Mucosa of descending colon (tissue), 3 donors: ENCODE measurements at regions not wholly inside any gene's neighbourhood (a gene's known extent, or its start where the extent isn't known, plus 50 kb on each side); places are given as distances from the start of the nearest gene placed in this dataset.

ENCODE experiments used
- ATAC-seq: fragments of 200-7000 bp; cut with Tn5 transposase; one replicate; pipeline ENCODE4 v1.9.1; 2020; ENCODE audit warnings: mild to moderate bottlenecking, moderate library complexity
- DNase-seq, 3 donors: peaks; one replicate each; pipeline ENCODE4 v3.0.0-alpha.2; 2020
- H3K36me3 ChIP-seq: fragments of 200-600 bp; one replicate; pipeline ENCODE4 v1.8.0; 2021; ENCODE audit warnings: low read depth, mild to moderate bottlenecking
- H3K4me1 ChIP-seq: fragments of 200-600 bp; one replicate; pipeline ENCODE4 v1.8.0; 2021; ENCODE audit warnings: low read depth, mild to moderate bottlenecking
- H3K4me3 ChIP-seq: fragments of 200-600 bp; one replicate; pipeline ENCODE4 v1.8.0; 2021; ENCODE audit warnings: mild to moderate bottlenecking
- H3K9me3 ChIP-seq: fragments of 200-600 bp; one replicate; pipeline ENCODE4 v1.8.0; 2021; ENCODE audit warnings: mild to moderate bottlenecking
- intact Hi-C, 2 donors: fragments of 100-400 bp; cut with DNase I in 1 of 2; cut with micrococcal nuclease in 1 of 2; formaldehyde crosslinking; loops; one replicate each; pipeline versions ENCODE4 v1.11.0 to v1.11.1; 2022; cut with DNase I, micrococcal nuclease
- TF ChIP-seq, protein P1 (sequence below): fragments of 200-600 bp; IDR thresholded peaks from one replicate; pipeline ENCODE4 v1.8.0; 2022; ENCODE audit warnings: antibody characterized with exemption, mild to moderate bottlenecking
- donor health status: DM: no; HTN: no; CAD: no; lungs with moderate emphysema.
- donor health status: DM: no; HTN: no; CAD: no.
- donor health status: DM: no; HTN: yes; CAD: no.

DNA sequence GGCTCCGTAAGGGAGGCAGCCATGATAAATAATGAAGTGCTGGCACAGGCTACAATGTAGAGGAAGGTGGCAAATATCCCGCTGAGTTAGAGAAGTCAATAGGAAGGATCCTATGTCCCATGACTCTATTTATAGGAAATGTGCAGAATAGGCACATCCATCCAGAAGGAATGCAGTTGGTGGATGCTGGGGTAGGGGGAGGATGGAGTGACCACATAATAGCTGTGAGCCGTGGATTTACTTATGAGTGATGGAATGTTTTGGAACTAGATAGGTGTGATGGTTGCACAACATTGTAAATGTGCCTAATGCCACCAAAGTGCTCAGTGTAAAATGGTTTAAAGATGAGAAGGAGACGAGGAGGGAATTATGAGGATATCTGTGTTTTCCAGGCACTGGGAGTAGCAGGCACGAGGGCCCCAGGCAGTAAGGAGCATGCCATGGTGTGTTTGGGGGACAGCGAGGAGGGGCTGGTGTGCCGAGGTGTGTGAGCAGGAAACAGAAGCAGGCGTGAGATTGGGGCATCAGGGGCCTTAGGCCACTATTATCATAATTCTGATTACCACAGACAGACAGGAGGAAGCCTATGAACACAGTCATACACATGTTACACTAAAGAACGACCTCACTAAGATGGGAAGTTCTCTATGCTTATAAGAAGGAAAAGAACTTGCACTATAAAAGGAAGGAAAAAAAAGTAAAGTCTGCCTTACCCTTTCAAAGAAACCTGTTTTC is 837.3 kb upstream of the TMEM132C start:
- Histone ChIP-seq H3K36me3 (no peaks in the 10 kb centered on the region), H3K4me3 (no peak overlapping the region), H3K4me1 (no peaks in the 10 kb centered on the region), H3K9me3 (no peaks in the 10 kb centered on the region)
- intact Hi-C loops: no loop called here
- ATAC-seq (no peak), DNase-seq (no peak)
- TF ChIP-seq, protein P1, sequence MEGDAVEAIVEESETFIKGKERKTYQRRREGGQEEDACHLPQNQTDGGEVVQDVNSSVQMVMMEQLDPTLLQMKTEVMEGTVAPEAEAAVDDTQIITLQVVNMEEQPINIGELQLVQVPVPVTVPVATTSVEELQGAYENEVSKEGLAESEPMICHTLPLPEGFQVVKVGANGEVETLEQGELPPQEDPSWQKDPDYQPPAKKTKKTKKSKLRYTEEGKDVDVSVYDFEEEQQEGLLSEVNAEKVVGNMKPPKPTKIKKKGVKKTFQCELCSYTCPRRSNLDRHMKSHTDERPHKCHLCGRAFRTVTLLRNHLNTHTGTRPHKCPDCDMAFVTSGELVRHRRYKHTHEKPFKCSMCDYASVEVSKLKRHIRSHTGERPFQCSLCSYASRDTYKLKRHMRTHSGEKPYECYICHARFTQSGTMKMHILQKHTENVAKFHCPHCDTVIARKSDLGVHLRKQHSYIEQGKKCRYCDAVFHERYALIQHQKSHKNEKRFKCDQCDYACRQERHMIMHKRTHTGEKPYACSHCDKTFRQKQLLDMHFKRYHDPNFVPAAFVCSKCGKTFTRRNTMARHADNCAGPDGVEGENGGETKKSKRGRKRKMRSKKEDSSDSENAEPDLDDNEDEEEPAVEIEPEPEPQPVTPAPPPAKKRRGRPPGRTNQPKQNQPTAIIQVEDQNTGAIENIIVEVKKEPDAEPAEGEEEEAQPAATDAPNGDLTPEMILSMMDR: no peak

DNA sequence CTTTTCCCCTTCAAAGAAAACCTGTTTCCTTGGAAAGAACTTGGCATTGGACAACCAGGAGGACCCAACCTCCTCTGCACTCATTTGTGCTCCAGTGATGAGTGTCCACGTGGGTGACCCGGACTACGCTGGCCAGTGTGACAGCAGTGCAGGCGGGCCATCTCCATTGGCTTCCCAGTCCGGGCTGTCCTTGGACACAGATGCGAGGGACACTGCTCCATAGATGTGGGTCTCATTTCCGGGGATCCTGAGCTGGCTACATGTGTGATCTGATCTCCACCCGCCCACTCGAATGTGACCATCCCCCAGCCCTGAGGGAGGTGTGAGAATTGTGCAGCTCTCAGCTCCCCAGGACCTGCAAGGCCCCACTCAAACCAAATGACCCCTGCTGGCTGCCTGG is 836.6 kb upstream of the TMEM132C start:
- no peak overlapping the region for H3K4me3 ChIP-seq
- H3K4me1 ChIP-seq: no peaks in the 10 kb centered on the region
- DNase-seq (no peak), ATAC-seq (no peak)
- intact Hi-C loops: no loop called here
- no peaks in the 10 kb centered on the region for H3K9me3 ChIP-seq
- TF ChIP-seq, protein P1: no peak
- H3K36me3 ChIP-seq: no peaks in the 10 kb centered on the region

DNA sequence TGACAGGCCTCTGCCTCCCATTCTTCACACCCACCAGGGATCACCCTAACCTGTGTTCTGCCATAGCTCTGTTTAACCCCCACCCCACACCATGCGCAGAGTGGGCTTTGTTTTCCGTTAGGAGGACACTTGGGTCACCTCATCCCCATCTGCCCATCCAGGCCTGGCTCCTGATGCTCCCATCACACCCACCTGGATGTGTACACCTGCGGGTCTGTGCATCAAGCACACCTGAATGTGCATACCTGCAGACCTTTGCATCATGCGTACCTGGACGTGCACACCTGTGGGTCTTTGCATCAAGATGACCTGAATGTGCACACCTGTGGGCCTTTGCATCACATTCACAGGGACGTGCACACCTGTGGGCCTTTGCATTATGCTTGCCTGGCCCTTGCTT is 835.8 kb upstream of the TMEM132C start:
- no peaks in the 10 kb centered on the region for H3K4me1 ChIP-seq
- H3K36me3 ChIP-seq: no peaks in the 10 kb centered on the region
- TF ChIP-seq, protein P1: no peak
- ATAC-seq: no peak
- H3K4me3 ChIP-seq: no peak overlapping the region
- no peak for DNase-seq
- H3K9me3 ChIP-seq: no peaks in the 10 kb centered on the region
- intact Hi-C loops: no loop called here

DNA sequence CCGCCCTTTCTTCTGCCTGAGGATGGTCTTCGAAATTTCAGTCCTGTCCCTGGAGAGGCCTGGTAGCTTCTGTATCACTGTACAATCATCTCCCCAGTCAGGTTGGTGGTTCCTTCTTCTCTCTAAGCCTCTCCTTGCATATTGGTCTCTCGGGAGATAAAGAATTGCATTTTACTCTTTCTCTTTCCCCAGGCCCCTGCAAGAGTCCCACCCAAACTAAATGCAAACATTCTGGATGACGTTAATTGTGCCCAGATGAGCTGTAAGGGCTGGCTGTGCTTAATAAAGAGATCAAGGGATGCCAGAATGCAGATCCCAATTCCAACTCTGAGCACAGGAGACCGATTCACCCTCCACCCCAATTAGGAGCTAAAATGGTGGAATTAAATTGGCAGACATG is 835.4 kb upstream of the TMEM132C start:
- Histone ChIP-seq H3K4me1 (no peaks in the 10 kb centered on the region), H3K4me3 (no peak overlapping the region), H3K9me3 (no peaks in the 10 kb centered on the region), H3K36me3 (no peaks in the 10 kb centered on the region)
- TF ChIP-seq, protein P1: no peak
- DNase-seq: no peak
- intact Hi-C loops: no loop called here
- no peak for ATAC-seq

DNA sequence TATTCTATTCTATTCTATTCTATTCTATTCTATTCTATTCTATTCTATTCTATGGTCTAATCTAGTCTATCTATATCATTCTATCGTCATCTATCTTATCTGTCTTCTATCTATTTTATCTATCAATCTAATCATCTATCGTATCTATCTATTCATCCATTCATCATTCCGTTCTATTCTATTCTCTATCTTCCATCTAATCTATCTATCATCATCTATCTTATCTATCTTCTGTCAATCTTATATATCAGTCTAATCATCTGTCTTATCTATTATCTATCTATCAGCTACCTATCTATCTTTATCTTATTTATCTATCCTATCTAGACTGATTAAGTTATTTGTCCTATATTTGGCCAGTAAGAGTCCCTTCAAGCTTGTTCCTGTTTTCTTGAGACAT is 831.5 kb upstream of the TMEM132C start:
- Histone ChIP-seq H3K4me1 (no peaks in the 10 kb centered on the region), H3K4me3 (no peak overlapping the region), H3K9me3 (peaks cover 4% of the 10 kb centered on the region), H3K36me3 (no peaks in the 10 kb centered on the region)
- TF ChIP-seq, protein P1: no peak
- ATAC-seq: no peak
- no peak for DNase-seq
- intact Hi-C loops: no loop called here
